ENCODE measurements at regions not wholly inside any gene's neighbourhood (a gene's known extent, or its start where the extent isn't known, plus 50 kb on each side); places are given as distances from the start of the nearest gene placed in this dataset.

GRCh38 chr5:174396541-174396940 lies 327.8 kb upstream of the MSX2 start:
- H3K36me3 ChIP-seq (ENCODE audit: control insufficient read depth in 1 of 2, insufficient read depth in 2 of 2, low read length in 2 of 2), result no peaks in the 10 kb centered on the region
- H3K27me3 ChIP-seq (ENCODE audit: insufficient read depth, low read length), result peaks cover 59% of the 10 kb centered on the region; the same call in 1 of the 2 replicates
- H2AFZ ChIP-seq (ENCODE audit: low read depth, low read length, poor library complexity, severe bottlenecking), result no peak overlapping the region
- TF ChIP-seq REST (IDR thresholded peaks at IDR 0.05; ENCODE audit: low read depth) (no peak), MAX (IDR thresholded peaks at IDR 0.05) (no peak), CEBPB (IDR thresholded peaks at IDR 0.05; ENCODE audit: low read depth) (no peak), EZH2phosphoT487 (IDR thresholded peaks at IDR 0.05; ENCODE audit: borderline replicate concordance) (no peak), SRF (IDR thresholded peaks at IDR 0.05; ENCODE audit: low read depth) (no peak), POLR2AphosphoS5 (IDR thresholded peaks at IDR 0.05; ENCODE audit: low read depth, low read length) (no peak), FOSL1 (IDR thresholded peaks at IDR 0.05; ENCODE audit: low read depth) (no peak), ZFX (IDR thresholded peaks at IDR 0.05) (no peak), RAD21 (IDR thresholded peaks at IDR 0.05; ENCODE audit: low read depth) (no peak), JUND (IDR thresholded peaks at IDR 0.05) (no peak), SIN3A (IDR thresholded peaks at IDR 0.05; ENCODE audit: low read depth) (no peak)
- TF ChIP-seq, protein P1, sequence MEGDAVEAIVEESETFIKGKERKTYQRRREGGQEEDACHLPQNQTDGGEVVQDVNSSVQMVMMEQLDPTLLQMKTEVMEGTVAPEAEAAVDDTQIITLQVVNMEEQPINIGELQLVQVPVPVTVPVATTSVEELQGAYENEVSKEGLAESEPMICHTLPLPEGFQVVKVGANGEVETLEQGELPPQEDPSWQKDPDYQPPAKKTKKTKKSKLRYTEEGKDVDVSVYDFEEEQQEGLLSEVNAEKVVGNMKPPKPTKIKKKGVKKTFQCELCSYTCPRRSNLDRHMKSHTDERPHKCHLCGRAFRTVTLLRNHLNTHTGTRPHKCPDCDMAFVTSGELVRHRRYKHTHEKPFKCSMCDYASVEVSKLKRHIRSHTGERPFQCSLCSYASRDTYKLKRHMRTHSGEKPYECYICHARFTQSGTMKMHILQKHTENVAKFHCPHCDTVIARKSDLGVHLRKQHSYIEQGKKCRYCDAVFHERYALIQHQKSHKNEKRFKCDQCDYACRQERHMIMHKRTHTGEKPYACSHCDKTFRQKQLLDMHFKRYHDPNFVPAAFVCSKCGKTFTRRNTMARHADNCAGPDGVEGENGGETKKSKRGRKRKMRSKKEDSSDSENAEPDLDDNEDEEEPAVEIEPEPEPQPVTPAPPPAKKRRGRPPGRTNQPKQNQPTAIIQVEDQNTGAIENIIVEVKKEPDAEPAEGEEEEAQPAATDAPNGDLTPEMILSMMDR (IDR thresholded peaks at IDR 0.05 in 2 of 3, conservative IDR thresholded peaks at IDR 0.05 in 1 of 3; ENCODE audit: borderline replicate concordance in 1 of 3, insufficient read depth in 1 of 3, low read depth in 2 of 3, low read length in 2 of 3), result no peak
- H3K27ac ChIP-seq (ENCODE audit: low read depth, low read length), result no peak overlapping the region
- ATAC-seq, result no peak
- POLR2A ChIA-PET, result no interaction called here
- RAD21 ChIA-PET (ENCODE audit: low non-redundant PET in 1 of 2, low total read pairs in 2 of 2, uncharacterized antibody in 2 of 2, unreplicated experiment in 2 of 2), result no interaction called here
- no peak overlapping the region for H3K4me2 ChIP-seq (ENCODE audit: low read length)
- intact Hi-C loops (cut with micrococcal nuclease), result no loop called here
- DNase-seq (ENCODE audit: low read depth, low spot score), result no peak
- no peaks in the 10 kb centered on the region for H4K20me1 ChIP-seq (ENCODE audit: insufficient read depth)
- H3K9me3 ChIP-seq (ENCODE audit: control insufficient read depth in 1 of 2, insufficient read depth in 1 of 2, low read depth in 1 of 2, low read length in 2 of 2), result no peaks in the 10 kb centered on the region
- CTCF ChIA-PET, result no interaction called here
- H3K9me2 ChIP-seq (ENCODE audit: insufficient read depth), result no peaks in the 10 kb centered on the region
- no peaks in the 10 kb centered on the region for H3K79me2 ChIP-seq (ENCODE audit: insufficient read depth, low read length)
- no peak overlapping the region for H3K4me3 ChIP-seq (replicated peaks in 1 of 2; ENCODE audit: low read depth in 1 of 2, low read length in 2 of 2)
- BruUV-seq (replicated peaks), result no TSS peak
- no peaks in the 10 kb centered on the region for H3K4me1 ChIP-seq (ENCODE audit: control insufficient read depth in 1 of 2, insufficient read depth in 2 of 2, low read length in 2 of 2)
- no peak overlapping the region for H3K9ac ChIP-seq (ENCODE audit: low read length)

Measured in HCT116 (cell line).